ENCODE measurements at regions not wholly inside any gene's neighbourhood (a gene's known extent, or its start where the extent isn't known, plus 50 kb on each side); places are given as distances from the start of the nearest gene placed in this dataset.
"Not testable (repeated sequence)": the region's sequence is repeated elsewhere in the genome, so short reads cannot be mapped to it uniquely, and the experiment has no call there.

GRCh38 chr7:35853194-35853593 is 52.3 kb downstream of the SEPTIN7 start:
- not testable (repeated sequence) for H3K9me3 ChIP-seq (ENCODE audit: control insufficient read depth, insufficient read depth, low read length); H3F3A ChIP-seq (ENCODE audit: control insufficient read depth, insufficient read depth); H3K4me2 ChIP-seq (ENCODE audit: low read length); H3K27me3 ChIP-seq (ENCODE audit: control insufficient read depth, low read length); H3K4me1 ChIP-seq (ENCODE audit: control insufficient read depth, low read length); H3K27ac ChIP-seq (ENCODE audit: low read depth, low read length); H4K20me1 ChIP-seq (ENCODE audit: control insufficient read depth, insufficient read depth, low read depth, low read length); H3K4me3 ChIP-seq (ENCODE audit: low read length); H3K9me2 ChIP-seq (replicated peaks; ENCODE audit: control insufficient read depth, low read length)
- Histone ChIP-seq H3K79me2 (ENCODE audit: control insufficient read depth, low read length) (peaks cover 98% of the 10 kb centered on the region), H3K36me3 (ENCODE audit: control insufficient read depth, low read length) (peaks cover 77% of the 10 kb centered on the region)

- Histone ChIP-seq H3K36me3 (ENCODE audit: control insufficient read depth, low read length) (peaks cover 66% of the 10 kb centered on the region), H3K9me2 (replicated peaks; ENCODE audit: control insufficient read depth, low read length) (no peaks in the 10 kb centered on the region), H3K27ac (ENCODE audit: low read depth, low read length) (no peak overlapping the region), H4K20me1 (ENCODE audit: control insufficient read depth, insufficient read depth, low read depth, low read length) (peaks cover 4% of the 10 kb centered on the region; the same call in 1 of the 2 replicates), H3K4me1 (ENCODE audit: control insufficient read depth, low read length) (no peaks in the 10 kb centered on the region), H3K4me3 (ENCODE audit: low read length) (no peak overlapping the region), H3K9me3 (ENCODE audit: control insufficient read depth, insufficient read depth, low read length) (no peaks in the 10 kb centered on the region), H3F3A (ENCODE audit: control insufficient read depth, insufficient read depth) (peaks cover 8% of the 10 kb centered on the region; the same call in 1 of the 2 replicates), H3K27me3 (ENCODE audit: control insufficient read depth, low read length) (no peaks in the 10 kb centered on the region), H3K4me2 (ENCODE audit: low read length) (no peak overlapping the region), H3K79me2 (ENCODE audit: control insufficient read depth, low read length) (peaks cover 98% of the 10 kb centered on the region)
- no peak for TF ChIP-seq CTCF (IDR thresholded peaks at IDR 0.05; ENCODE audit: low read depth, low read length, poor library complexity, severe bottlenecking)
- no peak for TF ChIP-seq EZH2phosphoT487 (IDR thresholded peaks at IDR 0.05; ENCODE audit: borderline replicate concordance, low read length)
These were observed 53.5 kb downstream of the SEPTIN7 start for GRCh38 chr7:35854311-35854710.

GRCh38 chr7:35856175-35856574 is 55.3 kb downstream of the SEPTIN7 start:
- Histone ChIP-seq H3K4me2 (ENCODE audit: low read length) (no peak overlapping the region), H3K4me3 (ENCODE audit: low read length) (no peak overlapping the region), H3K79me2 (ENCODE audit: control insufficient read depth, low read length) (peaks cover 98% of the 10 kb centered on the region), H3F3A (ENCODE audit: control insufficient read depth, insufficient read depth) (peaks cover 8% of the 10 kb centered on the region; the same call in 1 of the 2 replicates), H3K9me2 (replicated peaks; ENCODE audit: control insufficient read depth, low read length) (no peaks in the 10 kb centered on the region), H3K27ac (ENCODE audit: low read depth, low read length) (no peak overlapping the region), H3K36me3 (ENCODE audit: control insufficient read depth, low read length) (peaks cover 54% of the 10 kb centered on the region), H3K9me3 (ENCODE audit: control insufficient read depth, insufficient read depth, low read length) (no peaks in the 10 kb centered on the region), H3K4me1 (ENCODE audit: control insufficient read depth, low read length) (0 out of 2 replicates have a peak, but pooled peaks cover 3% of the 10 kb centered on the region), H4K20me1 (ENCODE audit: control insufficient read depth, insufficient read depth, low read depth, low read length) (peaks cover 18% of the 10 kb centered on the region; the same call in 1 of the 2 replicates), H3K27me3 (ENCODE audit: control insufficient read depth, low read length) (no peaks in the 10 kb centered on the region)
- TF ChIP-seq CTCF (IDR thresholded peaks at IDR 0.05; ENCODE audit: low read depth, low read length, poor library complexity, severe bottlenecking) = no peak
- TF ChIP-seq EZH2phosphoT487 (IDR thresholded peaks at IDR 0.05; ENCODE audit: borderline replicate concordance, low read length) = no peak

- Histone ChIP-seq H3K27ac (ENCODE audit: low read depth, low read length) (no peak overlapping the region), H3K4me3 (ENCODE audit: low read length) (no peak overlapping the region), H3K4me1 (ENCODE audit: control insufficient read depth, low read length) (0 out of 2 replicates have a peak, but pooled peaks cover 3% of the 10 kb centered on the region), H3K9me3 (ENCODE audit: control insufficient read depth, insufficient read depth, low read length) (no peaks in the 10 kb centered on the region), H3K4me2 (ENCODE audit: low read length) (no peak overlapping the region), H3K27me3 (ENCODE audit: control insufficient read depth, low read length) (no peaks in the 10 kb centered on the region), H4K20me1 (ENCODE audit: control insufficient read depth, insufficient read depth, low read depth, low read length) (peaks cover 19% of the 10 kb centered on the region; the same call in 1 of the 2 replicates), H3K9me2 (replicated peaks; ENCODE audit: control insufficient read depth, low read length) (no peaks in the 10 kb centered on the region), H3F3A (ENCODE audit: control insufficient read depth, insufficient read depth) (peaks cover 7% of the 10 kb centered on the region), H3K79me2 (ENCODE audit: control insufficient read depth, low read length) (peaks cover 78% of the 10 kb centered on the region), H3K36me3 (ENCODE audit: control insufficient read depth, low read length) (peaks cover 60% of the 10 kb centered on the region)
- no peak for TF ChIP-seq CTCF (IDR thresholded peaks at IDR 0.05; ENCODE audit: low read depth, low read length, poor library complexity, severe bottlenecking)
- TF ChIP-seq EZH2phosphoT487 (IDR thresholded peaks at IDR 0.05; ENCODE audit: borderline replicate concordance, low read length) = no peak
These were observed 59.8 kb downstream of the SEPTIN7 start for GRCh38 chr7:35860664-35861063.

Data from DOHH2 (cell line).